GM23338 (cell line): ENCODE measurements at regions not wholly inside any gene's neighbourhood (a gene's known extent, or its start where the extent isn't known, plus 50 kb on each side); places are given as distances from the start of the nearest gene placed in this dataset.

ENCODE experiments used
- ATAC-seq: fragments of 200-7000 bp; cut with Tn5 transposase; 3 replicates; pipeline ENCODE4 v1.9.1; 2020
- DNase-seq: peaks from one replicate; pipeline ENCODE4 v3.0.0-alpha.2; 2015; ENCODE audit warnings: low spot score
- H2AFZ ChIP-seq: fragments of 200-600 bp; sonication (generic); 2 replicates; pipeline ENCODE4 v1.8.0; 2016; ENCODE audit warnings: antibody characterized with exemption, mild to moderate bottlenecking, moderate library complexity
- H3F3A ChIP-seq: fragments of 200-600 bp; sonication (generic); replicated peaks from 2 replicates; pipeline ENCODE4 v1.8.0; 2017; ENCODE audit warnings: antibody characterized with exemption, mixed run types, low read depth
- H3K27ac ChIP-seq: fragments of 200-600 bp; sonication (generic); 2 replicates; pipeline ENCODE4 v1.6.1; 2016; ENCODE audit warnings: low read depth
- H3K27me3 ChIP-seq: fragments of 200-600 bp; sonication (generic); 2 replicates; pipeline ENCODE4 v1.8.0; 2016; ENCODE audit warnings: mild to moderate bottlenecking, mixed run types, moderate library complexity; ENCODE audit not compliant: insufficient read depth
- H3K36me3 ChIP-seq: fragments of 200-600 bp; sonication (generic); 2 replicates; pipeline ENCODE4 v1.8.0; 2016; ENCODE audit warnings: mild to moderate bottlenecking; ENCODE audit not compliant: insufficient read depth
- H3K4me1 ChIP-seq: fragments of 200-600 bp; sonication (generic); 2 replicates; pipeline ENCODE4 v1.8.0; 2016; ENCODE audit warnings: mild to moderate bottlenecking, moderate library complexity; ENCODE audit not compliant: insufficient read depth
- H3K4me2 ChIP-seq: fragments of 200-600 bp; sonication (generic); 2 replicates; pipeline ENCODE4 v1.7.1; 2017; ENCODE audit warnings: mixed run types
- H3K4me3 ChIP-seq: fragments of 200-600 bp; sonication (generic); 2 replicates; pipeline ENCODE4 v1.6.1; 2016; ENCODE audit warnings: mixed run types
- H3K79me2 ChIP-seq: fragments of 200-600 bp; sonication (generic); replicated peaks from 2 replicates; pipeline ENCODE4 v1.8.0; 2017; ENCODE audit warnings: mild to moderate bottlenecking; ENCODE audit not compliant: insufficient read depth
- H3K9me2 ChIP-seq: fragments of 200-600 bp; sonication (generic); 2 replicates; pipeline ENCODE4 v1.8.0; 2017; ENCODE audit not compliant: insufficient read depth
- H4K20me1 ChIP-seq: fragments of 200-600 bp; sonication (generic); replicated peaks from 2 replicates; pipeline ENCODE4 v1.8.0; 2017; ENCODE audit warnings: mild to moderate bottlenecking; ENCODE audit not compliant: insufficient read depth
- H3K27ac Mint-ChIP-seq: 2 replicates; pipeline ENCODE4 v1.8.0; 2020; ENCODE audit warnings: inconsistent platforms, mild to moderate bottlenecking, moderate library complexity, mixed read lengths
- H3K27me3 Mint-ChIP-seq: 3 replicates; pipeline ENCODE4 v1.8.0; 2022; ENCODE audit warnings: low read depth, mild to moderate bottlenecking, moderate library complexity, mixed read lengths, inconsistent platforms; ENCODE audit not compliant: insufficient read depth, poor library complexity
- H3K36me3 Mint-ChIP-seq: 3 replicates; pipeline ENCODE4 v1.8.0; 2021; ENCODE audit warnings: low read depth, mild to moderate bottlenecking, inconsistent platforms, moderate library complexity, mixed read lengths
- H3K4me1 Mint-ChIP-seq: 3 replicates; pipeline ENCODE4 v1.8.0; 2020; ENCODE audit warnings: mild to moderate bottlenecking, inconsistent platforms, mixed read lengths
- H3K4me3 Mint-ChIP-seq: 3 replicates; pipeline ENCODE4 v1.8.0; 2021; ENCODE audit warnings: moderate library complexity, mild to moderate bottlenecking, inconsistent platforms, mixed read lengths
- H3K9me3 Mint-ChIP-seq: 3 replicates; pipeline ENCODE4 v1.8.0; 2020; ENCODE audit warnings: moderate library complexity, mild to moderate bottlenecking, inconsistent platforms, mixed read lengths
- CREB1 ChIP-seq: fragments of 250-450 bp; sonication (Bioruptor Pico); IDR thresholded peaks from 2 replicates; pipeline ENCODE4 v1.5.0; 2020; ENCODE audit warnings: low read depth, mild to moderate bottlenecking, moderate library complexity
- JUNB ChIP-seq: IDR thresholded peaks from one replicate; pipeline ENCODE4 v1.6.1; 2016; ENCODE audit warnings: antibody characterized with exemption; ENCODE audit not compliant: unreplicated experiment
- NANOG ChIP-seq: IDR thresholded peaks from 2 replicates; pipeline ENCODE4 v1.6.1; 2016; ENCODE audit warnings: antibody characterized with exemption, borderline replicate concordance
- POLR2AphosphoS5 ChIP-seq: IDR thresholded peaks from 2 replicates; pipeline ENCODE4 v1.6.1; 2016; ENCODE audit warnings: antibody characterized with exemption, low read depth
- STAT1 ChIP-seq: IDR thresholded peaks from one replicate; pipeline ENCODE4 v1.6.1; 2016; ENCODE audit warnings: antibody characterized with exemption; ENCODE audit not compliant: unreplicated experiment
- ZNF331 ChIP-seq: fragments of 250-450 bp; sonication (Bioruptor Pico); IDR thresholded peaks from 2 replicates; pipeline ENCODE4 v1.5.0; 2020; ENCODE audit warnings: low read depth, mild to moderate bottlenecking, moderate library complexity
- TF ChIP-seq, protein P1 (sequence below): IDR thresholded peaks from one replicate; pipeline ENCODE4 v1.6.1; 2018; ENCODE audit warnings: antibody characterized with exemption; ENCODE audit not compliant: unreplicated experiment
- TF ChIP-seq, protein P2 (sequence below), 2 experiments: fragments of 200-600 bp in 1 of 2; sonication (generic) in 1 of 2; conservative IDR thresholded peaks; 2 replicates each; pipeline versions ENCODE4 v1.5.1 to v1.6.1; 2016 to 2017; ENCODE audit warnings: antibody characterized with exemption in 2 of 2, low read depth in 2 of 2, mild to moderate bottlenecking in 2 of 2, moderate library complexity in 1 of 2

DNA sequence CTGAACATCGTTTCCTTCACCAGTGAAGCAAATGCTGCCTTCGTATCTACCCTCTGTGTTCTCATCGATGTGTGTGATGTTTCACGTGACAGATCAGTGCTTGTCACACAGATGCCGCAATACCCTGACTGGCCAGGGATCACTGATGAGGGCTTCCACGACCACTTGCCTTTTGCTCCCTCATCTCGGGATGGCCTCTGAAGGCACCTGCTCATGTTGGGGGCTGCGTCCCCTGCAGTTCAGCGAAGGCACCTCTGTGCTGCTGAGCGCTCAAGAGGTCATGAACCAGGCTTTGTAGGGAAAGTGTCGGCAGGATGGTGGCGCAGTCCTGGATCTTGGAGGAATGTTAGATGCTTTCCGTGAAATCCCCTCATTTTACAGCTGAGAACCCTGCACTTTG, 79.2 kb upstream of the KLF13 start:
- no peaks in the 10 kb centered on the region for H3K36me3 Mint-ChIP-seq
- no peak overlapping the region for H3K4me3 Mint-ChIP-seq
- H3K27me3 Mint-ChIP-seq, result peaks cover 8% of the 10 kb centered on the region

DNA sequence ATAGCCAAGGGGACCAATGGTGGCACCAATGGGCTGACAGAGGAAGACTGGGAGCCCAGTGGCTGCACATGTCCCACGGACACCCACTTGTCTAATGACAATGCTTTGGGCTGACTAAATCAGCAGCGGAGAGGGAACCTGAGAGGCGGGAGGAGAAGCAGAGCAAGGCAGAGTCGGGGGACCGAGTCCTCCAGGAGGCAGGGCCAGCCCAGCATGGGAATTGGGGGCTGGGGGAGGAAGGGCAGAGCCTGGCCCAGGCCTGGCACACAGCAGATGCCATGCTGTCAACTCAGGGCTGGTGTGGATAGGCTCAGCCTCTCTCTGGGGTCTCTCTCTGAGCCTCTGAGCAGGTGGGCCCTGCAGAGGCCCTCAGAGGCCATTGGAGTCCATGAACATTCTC, 78.4 kb upstream of the KLF13 start:
- H3K27ac Mint-ChIP-seq, result no peak overlapping the region
- Histone ChIP-seq H3K4me1 (no peaks in the 10 kb centered on the region), H3K27me3 (no peaks in the 10 kb centered on the region), H4K20me1 (no peaks in the 10 kb centered on the region), H3K79me2 (no peaks in the 10 kb centered on the region), H3F3A (no peaks in the 10 kb centered on the region), H3K4me3 (no peak overlapping the region), H3K9me2 (0 out of 2 replicates have a peak, but pooled peaks cover 3% of the 10 kb centered on the region), H3K27ac (no peak overlapping the region), H2AFZ (no peak overlapping the region), H3K36me3 (no peaks in the 10 kb centered on the region), H3K4me2 (no peak overlapping the region)
- DNase-seq (no peak), ATAC-seq (no peak)
- no peak overlapping the region for H3K4me3 Mint-ChIP-seq
- H3K9me3 Mint-ChIP-seq, result no peaks in the 10 kb centered on the region
- H3K4me1 Mint-ChIP-seq, result no peaks in the 10 kb centered on the region
- H3K27me3 Mint-ChIP-seq, result peaks cover 8% of the 10 kb centered on the region
- no peaks in the 10 kb centered on the region for H3K36me3 Mint-ChIP-seq
- no peak for TF ChIP-seq JUNB
- TF ChIP-seq, protein P1, sequence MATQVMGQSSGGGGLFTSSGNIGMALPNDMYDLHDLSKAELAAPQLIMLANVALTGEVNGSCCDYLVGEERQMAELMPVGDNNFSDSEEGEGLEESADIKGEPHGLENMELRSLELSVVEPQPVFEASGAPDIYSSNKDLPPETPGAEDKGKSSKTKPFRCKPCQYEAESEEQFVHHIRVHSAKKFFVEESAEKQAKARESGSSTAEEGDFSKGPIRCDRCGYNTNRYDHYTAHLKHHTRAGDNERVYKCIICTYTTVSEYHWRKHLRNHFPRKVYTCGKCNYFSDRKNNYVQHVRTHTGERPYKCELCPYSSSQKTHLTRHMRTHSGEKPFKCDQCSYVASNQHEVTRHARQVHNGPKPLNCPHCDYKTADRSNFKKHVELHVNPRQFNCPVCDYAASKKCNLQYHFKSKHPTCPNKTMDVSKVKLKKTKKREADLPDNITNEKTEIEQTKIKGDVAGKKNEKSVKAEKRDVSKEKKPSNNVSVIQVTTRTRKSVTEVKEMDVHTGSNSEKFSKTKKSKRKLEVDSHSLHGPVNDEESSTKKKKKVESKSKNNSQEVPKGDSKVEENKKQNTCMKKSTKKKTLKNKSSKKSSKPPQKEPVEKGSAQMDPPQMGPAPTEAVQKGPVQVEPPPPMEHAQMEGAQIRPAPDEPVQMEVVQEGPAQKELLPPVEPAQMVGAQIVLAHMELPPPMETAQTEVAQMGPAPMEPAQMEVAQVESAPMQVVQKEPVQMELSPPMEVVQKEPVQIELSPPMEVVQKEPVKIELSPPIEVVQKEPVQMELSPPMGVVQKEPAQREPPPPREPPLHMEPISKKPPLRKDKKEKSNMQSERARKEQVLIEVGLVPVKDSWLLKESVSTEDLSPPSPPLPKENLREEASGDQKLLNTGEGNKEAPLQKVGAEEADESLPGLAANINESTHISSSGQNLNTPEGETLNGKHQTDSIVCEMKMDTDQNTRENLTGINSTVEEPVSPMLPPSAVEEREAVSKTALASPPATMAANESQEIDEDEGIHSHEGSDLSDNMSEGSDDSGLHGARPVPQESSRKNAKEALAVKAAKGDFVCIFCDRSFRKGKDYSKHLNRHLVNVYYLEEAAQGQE, result no peak
- TF ChIP-seq CREB1, result no peak

More for the DNA sequence above, 79.2 kb upstream of the KLF13 start:
- Mint-ChIP-seq H3K4me1 (no peaks in the 10 kb centered on the region), H3K27ac (no peak overlapping the region), H3K9me3 (no peaks in the 10 kb centered on the region)
- H3K4me2 ChIP-seq, result no peak overlapping the region
- H3K36me3 ChIP-seq, result no peaks in the 10 kb centered on the region
- no peak overlapping the region for H3K4me3 ChIP-seq
- H3K27ac ChIP-seq, result no peak overlapping the region
- H3F3A ChIP-seq, result no peaks in the 10 kb centered on the region
- TF ChIP-seq ZNF331 (no peak), STAT1 (no peak), NANOG (no peak), POLR2AphosphoS5 (no peak)
- TF ChIP-seq, protein P1, result no peak
- TF ChIP-seq, protein P2, sequence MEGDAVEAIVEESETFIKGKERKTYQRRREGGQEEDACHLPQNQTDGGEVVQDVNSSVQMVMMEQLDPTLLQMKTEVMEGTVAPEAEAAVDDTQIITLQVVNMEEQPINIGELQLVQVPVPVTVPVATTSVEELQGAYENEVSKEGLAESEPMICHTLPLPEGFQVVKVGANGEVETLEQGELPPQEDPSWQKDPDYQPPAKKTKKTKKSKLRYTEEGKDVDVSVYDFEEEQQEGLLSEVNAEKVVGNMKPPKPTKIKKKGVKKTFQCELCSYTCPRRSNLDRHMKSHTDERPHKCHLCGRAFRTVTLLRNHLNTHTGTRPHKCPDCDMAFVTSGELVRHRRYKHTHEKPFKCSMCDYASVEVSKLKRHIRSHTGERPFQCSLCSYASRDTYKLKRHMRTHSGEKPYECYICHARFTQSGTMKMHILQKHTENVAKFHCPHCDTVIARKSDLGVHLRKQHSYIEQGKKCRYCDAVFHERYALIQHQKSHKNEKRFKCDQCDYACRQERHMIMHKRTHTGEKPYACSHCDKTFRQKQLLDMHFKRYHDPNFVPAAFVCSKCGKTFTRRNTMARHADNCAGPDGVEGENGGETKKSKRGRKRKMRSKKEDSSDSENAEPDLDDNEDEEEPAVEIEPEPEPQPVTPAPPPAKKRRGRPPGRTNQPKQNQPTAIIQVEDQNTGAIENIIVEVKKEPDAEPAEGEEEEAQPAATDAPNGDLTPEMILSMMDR (conservative IDR thresholded peaks at IDR 0.05; ENCODE audit: low read depth in 2 of 2), result peak in 1 of 2 experiments; percentile 9; a peak in 1 of 4 replicates
- H2AFZ ChIP-seq, result no peak overlapping the region
- no peaks in the 10 kb centered on the region for H3K27me3 ChIP-seq
- ATAC-seq, result peak; percentile 72
- 0 out of 2 replicates have a peak, but pooled peaks cover 3% of the 10 kb centered on the region for H3K9me2 ChIP-seq
- H3K79me2 ChIP-seq, result no peaks in the 10 kb centered on the region
- H4K20me1 ChIP-seq, result no peaks in the 10 kb centered on the region
- peak; percentile 39 for DNase-seq
- no peaks in the 10 kb centered on the region for H3K4me1 ChIP-seq
